OCI-LY1 (cell line): ENCODE measurements at regions not wholly inside any gene's neighbourhood (a gene's known extent, or its start where the extent isn't known, plus 50 kb on each side); places are given as distances from the start of the nearest gene placed in this dataset.

ENCODE experiments used
- EZH2 ChIP-seq: fragments of 200-600 bp; sonication (generic), shearing (Covaris generic); IDR thresholded peaks from 2 replicates; pipeline ENCODE4 v1.8.0; 2017; ENCODE audit warnings: borderline replicate concordance, mixed run types, mild to moderate bottlenecking, antibody characterized with exemption, low read length, moderate library complexity, mixed read lengths
- TF ChIP-seq, protein P1 (sequence below): fragments of 200-600 bp; sonication (generic), shearing (Covaris generic); IDR thresholded peaks from 2 replicates; pipeline ENCODE4 v1.5.1; 2017; ENCODE audit warnings: mild to moderate bottlenecking, antibody characterized with exemption, low read length, moderate library complexity, mixed read lengths

- TF ChIP-seq, protein P1, sequence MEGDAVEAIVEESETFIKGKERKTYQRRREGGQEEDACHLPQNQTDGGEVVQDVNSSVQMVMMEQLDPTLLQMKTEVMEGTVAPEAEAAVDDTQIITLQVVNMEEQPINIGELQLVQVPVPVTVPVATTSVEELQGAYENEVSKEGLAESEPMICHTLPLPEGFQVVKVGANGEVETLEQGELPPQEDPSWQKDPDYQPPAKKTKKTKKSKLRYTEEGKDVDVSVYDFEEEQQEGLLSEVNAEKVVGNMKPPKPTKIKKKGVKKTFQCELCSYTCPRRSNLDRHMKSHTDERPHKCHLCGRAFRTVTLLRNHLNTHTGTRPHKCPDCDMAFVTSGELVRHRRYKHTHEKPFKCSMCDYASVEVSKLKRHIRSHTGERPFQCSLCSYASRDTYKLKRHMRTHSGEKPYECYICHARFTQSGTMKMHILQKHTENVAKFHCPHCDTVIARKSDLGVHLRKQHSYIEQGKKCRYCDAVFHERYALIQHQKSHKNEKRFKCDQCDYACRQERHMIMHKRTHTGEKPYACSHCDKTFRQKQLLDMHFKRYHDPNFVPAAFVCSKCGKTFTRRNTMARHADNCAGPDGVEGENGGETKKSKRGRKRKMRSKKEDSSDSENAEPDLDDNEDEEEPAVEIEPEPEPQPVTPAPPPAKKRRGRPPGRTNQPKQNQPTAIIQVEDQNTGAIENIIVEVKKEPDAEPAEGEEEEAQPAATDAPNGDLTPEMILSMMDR, result no peak
- TF ChIP-seq EZH2, result no peak
Measured at GRCh38 chr3:152097770-152098169, 171.0 kb upstream of the MBNL1 start.
